NCI-H146 treated with DMSO at 0.1 percent for 48 hours (cell line): ENCODE measurements at regions not wholly inside any gene's neighbourhood (a gene's known extent, or its start where the extent isn't known, plus 50 kb on each side); places are given as distances from the start of the nearest gene placed in this dataset.
"Not testable (repeated sequence)": the region's sequence is repeated elsewhere in the genome, so short reads cannot be mapped to it uniquely, and the experiment has no call there.

ENCODE experiments used
- DNase-seq: peaks from one replicate; lab custom pipeline; 2025; ENCODE audit not compliant: unreplicated experiment; lab: John Stamatoyannopoulos, UW

- no peak for DNase-seq
Observed at GRCh38 chr20:29878777-29879442, 1378.6 kb upstream of the DEFB115 start.

GRCh38 chr20:29881107-29881506 is 1376.4 kb upstream of the DEFB115 start:
- not testable (repeated sequence) for DNase-seq

- not testable (repeated sequence) for DNase-seq
Observed at GRCh38 chr20:29883514-29884219, 1373.8 kb upstream of the DEFB115 start.

GRCh38 chr20:29884322-29884721 is 1373.1 kb upstream of the DEFB115 start:
- DNase-seq: not testable (repeated sequence)

GRCh38 chr20:29885282-29886185 is 1371.9 kb upstream of the DEFB115 start:
- not testable (repeated sequence) for DNase-seq

- not testable (repeated sequence) for DNase-seq
Observed at GRCh38 chr20:29891555-29891954, 1365.9 kb upstream of the DEFB115 start.
